ENCODE measurements at regions not wholly inside any gene's neighbourhood (a gene's known extent, or its start where the extent isn't known, plus 50 kb on each side); places are given as distances from the start of the nearest gene placed in this dataset.
"Not testable (repeated sequence)": the region's sequence is repeated elsewhere in the genome, so short reads cannot be mapped to it uniquely, and the experiment has no call there.

GRCh38 chr13:81184556-81185265, 843.8 kb upstream of the SPRY2 start:
- no peak for DNase-seq

GRCh38 chr13:81172603-81173002, 831.7 kb upstream of the SPRY2 start:
- no peak for DNase-seq

- DNase-seq, result no peak
Measured at GRCh38 chr13:81171065-81171647, 830.2 kb upstream of the SPRY2 start.

- DNase-seq, result not testable (repeated sequence)
Measured at GRCh38 chr13:81163823-81164222, 822.9 kb upstream of the SPRY2 start.

GRCh38 chr13:81153478-81153877, 812.6 kb upstream of the SPRY2 start:
- no peak for DNase-seq

GRCh38 chr13:81148822-81149221, 807.9 kb upstream of the SPRY2 start:
- no peak for DNase-seq

- DNase-seq, result not testable (repeated sequence)
Measured at GRCh38 chr13:81146576-81146975, 805.6 kb upstream of the SPRY2 start.

- no peak for DNase-seq
Measured at GRCh38 chr13:81142306-81142999, 801.5 kb upstream of the SPRY2 start.

- DNase-seq, result no peak
Measured at GRCh38 chr13:81140675-81141074, 799.7 kb upstream of the SPRY2 start.

GRCh38 chr13:81139987-81140386, 799.1 kb upstream of the SPRY2 start:
- DNase-seq, result no peak

- no peak for DNase-seq
Measured at GRCh38 chr13:81138353-81138980, 797.5 kb upstream of the SPRY2 start.

- DNase-seq, result no peak
Measured at GRCh38 chr13:81133066-81133465, 792.1 kb upstream of the SPRY2 start.

- no peak for DNase-seq
Measured at GRCh38 chr13:81117416-81117815, 776.5 kb upstream of the SPRY2 start.

GRCh38 chr13:81116461-81117282, 775.7 kb upstream of the SPRY2 start:
- no peak for DNase-seq

GRCh38 chr13:81109026-81109425, 768.1 kb upstream of the SPRY2 start:
- DNase-seq, result no peak

- no peak for DNase-seq
Measured at GRCh38 chr13:81106348-81106747, 765.4 kb upstream of the SPRY2 start.

- DNase-seq, result no peak
Measured at GRCh38 chr13:81104035-81104715, 763.2 kb upstream of the SPRY2 start.

- DNase-seq, result not testable (repeated sequence)
Measured at GRCh38 chr13:81102066-81102465, 761.1 kb upstream of the SPRY2 start.

GRCh38 chr13:81089371-81090157, 748.6 kb upstream of the SPRY2 start:
- no peak for DNase-seq

GRCh38 chr13:81080911-81081454, 740.1 kb upstream of the SPRY2 start:
- no peak for DNase-seq

GRCh38 chr13:81078048-81078447, 737.1 kb upstream of the SPRY2 start:
- no peak for DNase-seq

Measured in activated gamma-delta T cell treated with Interleukin-2 at 50 U/mL for 16 hours (primary cell).